Thymus (tissue), 11 donors: ENCODE measurements at regions not wholly inside any gene's neighbourhood (a gene's known extent, or its start where the extent isn't known, plus 50 kb on each side); places are given as distances from the start of the nearest gene placed in this dataset.

Source experiments
- DNase-seq, 9 donors: peaks; one replicate each; pipeline ENCODE4 v3.0.0-alpha.2; 2013; ENCODE audit warnings: low spot score in 9 of 9, low read depth in 6 of 9, missing footprints in 1 of 9
- H3K27ac ChIP-seq, 2 donors: one replicate each; pipeline ENCODE4 v1.5.1; 2013; ENCODE audit warnings: control low read depth in 1 of 2, low read depth in 1 of 2, low read length in 1 of 2, mild to moderate bottlenecking in 1 of 2, moderate library complexity in 1 of 2
- H3K27me3 ChIP-seq, 2 donors: one replicate each; pipeline ENCODE4 v1.5.1; 2013; ENCODE audit warnings: low read length in 1 of 2; ENCODE audit not compliant: control insufficient read depth in 2 of 2, insufficient read depth in 1 of 2
- H3K36me3 ChIP-seq, 2 donors: one replicate each; pipeline ENCODE4 v1.5.1; 2013; ENCODE audit warnings: low read length in 1 of 2, mild to moderate bottlenecking in 1 of 2, moderate library complexity in 1 of 2; ENCODE audit not compliant: control insufficient read depth in 2 of 2, insufficient read depth in 2 of 2
- H3K4me1 ChIP-seq, 2 donors: one replicate each; pipeline ENCODE4 v1.5.1; 2013; ENCODE audit warnings: low read length in 2 of 2; ENCODE audit not compliant: control insufficient read depth in 2 of 2, insufficient read depth in 2 of 2
- H3K4me3 ChIP-seq, 2 donors: one replicate each; pipeline ENCODE4 v1.5.1; 2013; ENCODE audit warnings: low read length in 2 of 2, control low read depth in 1 of 2, mild to moderate bottlenecking in 1 of 2
- H3K9me3 ChIP-seq, 2 donors: one replicate each; pipeline ENCODE4 v1.5.1; 2013; ENCODE audit warnings: low read length in 1 of 2, mild to moderate bottlenecking in 1 of 2; ENCODE audit not compliant: control insufficient read depth in 2 of 2, insufficient read depth in 1 of 2
- WGBS: extraction: QIAGEN DNeasy Blood & Tissue Kit; methylation state at CpG from one replicate; pipeline ENCODE4 v1.1.7; 2013; 5-methylcytosine and 5-hydroxymethylcytosine counted together
- donor health status: healthy.

GRCh38 chr9:19694601-19695000, 94.2 kb downstream of the SLC24A2 start:
- Histone ChIP-seq H3K4me3 (no peak overlapping the region), H3K9me3 (no peaks in the 10 kb centered on the region), H3K4me1 (no peaks in the 10 kb centered on the region), H3K27ac (no peak overlapping the region), H3K27me3 (no peaks in the 10 kb centered on the region), H3K36me3 (no peaks in the 10 kb centered on the region)
- WGBS = 95% methylated on average over 3 of the region's 3 CpGs
- DNase-seq = no peak

DNA sequence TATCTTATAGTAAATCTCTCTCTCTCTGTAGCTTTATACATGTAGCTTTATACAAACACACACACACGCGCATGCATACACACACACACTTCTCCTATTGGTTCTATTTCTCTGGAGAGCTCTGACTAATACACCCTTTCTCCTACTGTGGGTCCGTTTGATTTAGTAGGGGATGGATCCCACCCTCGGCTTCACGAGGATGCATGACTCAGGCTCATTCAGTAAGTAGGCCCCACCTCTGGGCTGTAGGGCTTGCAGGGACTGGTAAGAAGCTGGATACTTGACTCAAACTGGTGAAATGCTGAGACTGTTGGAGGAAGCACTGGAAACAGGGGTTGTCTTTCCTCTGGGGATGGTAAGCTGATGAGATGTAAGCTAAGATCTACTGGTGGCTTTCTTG, 98.7 kb downstream of the SLC24A2 start:
- H3K4me3 ChIP-seq = no peak overlapping the region
- H3K36me3 ChIP-seq = no peaks in the 10 kb centered on the region
- H3K27me3 ChIP-seq = no peaks in the 10 kb centered on the region
- no peaks in the 10 kb centered on the region for H3K9me3 ChIP-seq
- no peaks in the 10 kb centered on the region for H3K4me1 ChIP-seq
- 96% methylated on average over 5 of the region's 5 CpGs for WGBS
- H3K27ac ChIP-seq = no peak overlapping the region
- no peak for DNase-seq

GRCh38 chr9:19689328-19690101, 99.3 kb downstream of the SLC24A2 start:
- 89% methylated on average over 4 of the region's 4 CpGs for WGBS
- H3K27ac ChIP-seq = no peak overlapping the region
- no peaks in the 10 kb centered on the region for H3K9me3 ChIP-seq
- no peak for DNase-seq
- H3K27me3 ChIP-seq = no peaks in the 10 kb centered on the region
- no peaks in the 10 kb centered on the region for H3K4me1 ChIP-seq
- no peaks in the 10 kb centered on the region for H3K36me3 ChIP-seq
- no peak overlapping the region for H3K4me3 ChIP-seq

DNA sequence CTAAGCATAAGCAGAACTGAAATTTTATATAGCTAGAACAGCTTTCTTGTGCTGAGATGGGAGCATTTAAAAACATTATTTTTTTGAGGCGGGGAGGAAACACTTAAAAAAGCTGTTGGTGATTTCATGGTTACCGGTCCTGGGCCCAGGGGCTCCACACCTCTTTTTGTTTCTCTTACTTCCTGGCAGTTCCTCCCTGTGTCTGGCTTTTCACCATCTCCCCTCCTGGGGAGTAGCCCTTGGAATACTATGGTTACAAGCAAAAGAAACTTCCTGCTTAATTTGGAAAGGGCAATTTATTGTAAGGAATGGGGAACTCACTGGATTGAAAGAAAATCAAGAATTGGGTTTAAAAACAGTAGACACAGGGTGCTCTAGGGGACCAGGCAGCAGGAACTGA, 105.1 kb downstream of the SLC24A2 start:
- no peak overlapping the region for H3K4me3 ChIP-seq
- no peaks in the 10 kb centered on the region for H3K27me3 ChIP-seq
- no peaks in the 10 kb centered on the region for H3K9me3 ChIP-seq
- no peaks in the 10 kb centered on the region for H3K4me1 ChIP-seq
- no peaks in the 10 kb centered on the region for H3K36me3 ChIP-seq
- no peak for DNase-seq
- WGBS = 94% methylated on average over 2 of the region's 2 CpGs
- no peak overlapping the region for H3K27ac ChIP-seq

DNA sequence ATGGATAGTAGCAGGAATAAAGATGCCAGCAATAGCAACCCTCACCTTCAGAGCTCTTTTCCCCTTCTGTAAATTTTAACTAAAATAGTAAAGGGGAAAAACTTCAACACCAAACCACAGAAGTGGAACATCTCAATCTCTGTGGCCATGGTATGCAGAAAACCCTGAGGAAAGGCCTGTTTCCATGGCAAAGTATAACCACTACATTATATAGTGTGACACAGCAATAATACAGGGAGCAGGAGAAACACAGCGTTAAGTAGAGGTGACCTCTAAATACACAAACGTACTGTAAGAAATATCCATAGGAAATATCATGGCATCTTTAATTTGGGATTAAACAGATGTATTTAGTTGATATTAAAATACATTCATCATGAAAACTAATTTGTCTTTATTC, 106.4 kb downstream of the SLC24A2 start:
- Histone ChIP-seq H3K36me3 (no peaks in the 10 kb centered on the region), H3K27me3 (no peaks in the 10 kb centered on the region), H3K4me1 (no peaks in the 10 kb centered on the region), H3K27ac (no peak overlapping the region), H3K4me3 (no peak overlapping the region), H3K9me3 (no peaks in the 10 kb centered on the region)
- 11% methylated on average over 2 of the region's 2 CpGs for WGBS
- no peak for DNase-seq

- no peaks in the 10 kb centered on the region for H3K4me1 ChIP-seq
Observed at GRCh38 chr9:19681846-19682245, 107.0 kb downstream of the SLC24A2 start.

GRCh38 chr9:19677924-19678323, 110.9 kb downstream of the SLC24A2 start:
- Histone ChIP-seq H3K27ac (no peak overlapping the region), H3K9me3 (no peaks in the 10 kb centered on the region), H3K4me1 (no peaks in the 10 kb centered on the region), H3K27me3 (no peaks in the 10 kb centered on the region), H3K36me3 (no peaks in the 10 kb centered on the region), H3K4me3 (no peak overlapping the region)
- 99% methylated on average over 5 of the region's 5 CpGs for WGBS
- DNase-seq = no peak

More at GRCh38 chr9:19681846-19682245, 107.0 kb downstream of the SLC24A2 start:
- WGBS = 95% methylated on average over 3 of the region's 3 CpGs
- H3K4me3 ChIP-seq = no peak overlapping the region
- no peaks in the 10 kb centered on the region for H3K27me3 ChIP-seq
- H3K27ac ChIP-seq = no peak overlapping the region
- no peaks in the 10 kb centered on the region for H3K36me3 ChIP-seq
- H3K9me3 ChIP-seq = no peaks in the 10 kb centered on the region
- no peak for DNase-seq

GRCh38 chr9:19675492-19675891, 113.3 kb downstream of the SLC24A2 start:
- 91% methylated on average over 9 of the region's 9 CpGs for WGBS
- no peaks in the 10 kb centered on the region for H3K36me3 ChIP-seq
- H3K27me3 ChIP-seq = no peaks in the 10 kb centered on the region
- no peak overlapping the region for H3K27ac ChIP-seq
- H3K4me3 ChIP-seq = no peak overlapping the region
- DNase-seq = no peak
- H3K9me3 ChIP-seq = no peaks in the 10 kb centered on the region
- H3K4me1 ChIP-seq = no peaks in the 10 kb centered on the region

DNA sequence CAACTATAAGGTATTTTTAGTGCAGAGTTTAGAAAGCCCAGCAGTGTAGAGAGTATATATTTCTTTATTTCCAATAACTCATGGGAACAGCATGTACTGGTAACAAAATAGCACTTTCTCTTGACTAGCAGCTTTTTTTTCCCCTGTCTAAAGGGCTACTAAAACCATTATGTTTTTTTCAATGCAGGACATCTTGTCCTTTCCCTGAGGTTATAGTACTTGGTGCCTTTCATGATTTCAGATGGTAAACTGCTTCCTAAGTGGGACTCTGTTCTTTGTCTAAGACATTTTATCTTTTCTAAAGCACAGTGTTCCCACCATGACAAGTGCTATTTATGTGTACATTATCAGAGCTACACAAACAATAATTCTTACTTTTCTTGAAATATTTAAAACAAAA, 122.3 kb downstream of the SLC24A2 start:
- Histone ChIP-seq H3K4me1 (no peaks in the 10 kb centered on the region), H3K4me3 (no peak overlapping the region), H3K27ac (no peak overlapping the region), H3K36me3 (no peaks in the 10 kb centered on the region), H3K27me3 (no peaks in the 10 kb centered on the region), H3K9me3 (no peaks in the 10 kb centered on the region)
- DNase-seq = no peak
